A549 (cell line): ENCODE measurements at regions not wholly inside any gene's neighbourhood (a gene's known extent, or its start where the extent isn't known, plus 50 kb on each side); places are given as distances from the start of the nearest gene placed in this dataset.
A peak's percentile ranks its signal among the peaks of the same experiment; 100 is the strongest.

Experiments
- ATAC-seq, 2 experiments: fragments of 200-7000 bp in 1 of 2; fragments of >200 bp in 1 of 2; cut with Nextera tagmentation in 1 of 2; cut with Tn5 transposase in 1 of 2; 3 replicates each; pipeline versions ENCODE4 v1.8.0 to v1.9.1; 2018 to 2020; ENCODE audit warnings: mild to moderate bottlenecking in 1 of 2, moderate library complexity in 1 of 2
- CTCF ChIA-PET: fragments of 300-600 bp; sonication (Branson Sonifier 250); formaldehyde crosslinking; extraction: SDS; loops from one replicate; lab custom pipeline; 2021; ENCODE audit warnings: antibody characterized with exemption, inconsistent platforms; lab: Yijun Ruan, JAX
- POLR2A ChIA-PET: fragments of 350-600 bp; formaldehyde crosslinking; extraction: SDS; loops from one replicate; lab custom pipeline; 2021; ENCODE audit warnings: antibody characterized with exemption, inconsistent platforms; lab: Yijun Ruan, JAX
- DNase-seq, 2 experiments: peaks; one replicate each; pipeline versions ENCODE4 v3.0.0 to v3.0.0-alpha.2; 2011 to 2016; ENCODE audit warnings: low read depth in 1 of 2, low spot score in 1 of 2
- FAIRE-seq: peaks from 2 replicates; lab custom pipeline; 2011; peaks lifted over from hg19 to GRCh38; lab: Jason Lieb, UNC
- H3K27ac ChIP-seq, 2 experiments: fragments of >200 bp; sonication (Bioruptor Twin); formaldehyde crosslinking; 3 replicates each; pipeline ENCODE4 v1.5.1; 2016 to 2017
- H3K4me1 ChIP-seq: fragments of >200 bp; sonication (Bioruptor Twin); formaldehyde crosslinking; 3 replicates; pipeline ENCODE4 v1.6.1; 2016
- H3K4me2 ChIP-seq: fragments of >200 bp; sonication (Bioruptor Twin); formaldehyde crosslinking; 3 replicates; pipeline ENCODE4 v1.6.1; 2016
- H3K4me3 ChIP-seq: fragments of >200 bp; sonication (Bioruptor Twin); formaldehyde crosslinking; 3 replicates; pipeline ENCODE4 v1.5.1; 2016
- H3K9me3 ChIP-seq: fragments of >200 bp; sonication (Bioruptor Twin); formaldehyde crosslinking; 3 replicates; pipeline ENCODE4 v1.6.1; 2016
- CEBPB ChIP-seq, 2 experiments: fragments of >200 bp in 1 of 2; sonication (Bioruptor Twin) in 1 of 2; formaldehyde crosslinking in 1 of 2; IDR thresholded peaks; 2 replicates each; pipeline ENCODE4 v1.6.1; 2012 to 2016
- ELK1 ChIP-seq: fragments of 150-350 bp; IDR thresholded peaks from 2 replicates; pipeline ENCODE4 v1.6.1; 2014; ENCODE audit warnings: low read depth, mild to moderate bottlenecking, low read length
- FOXS1 ChIP-seq: fragments of 250-450 bp; sonication (Bioruptor Pico); IDR thresholded peaks from 2 replicates; pipeline ENCODE4 v1.5.0; 2020; ENCODE audit warnings: mild to moderate bottlenecking, moderate library complexity
- HDAC2 ChIP-seq: fragments of 200-600 bp; sonication (generic); IDR thresholded peaks from 2 replicates; pipeline ENCODE4 v1.6.1; 2016
- JUN ChIP-seq, 2 experiments: fragments of >200 bp; sonication (Bioruptor Twin); formaldehyde crosslinking; IDR thresholded peaks; 2 replicates in 1 of 2; 3 replicates in 1 of 2; pipeline ENCODE4 v1.6.1; 2016 to 2017
- JUNB ChIP-seq: fragments of >200 bp; sonication (Bioruptor Twin); formaldehyde crosslinking; IDR thresholded peaks from 2 replicates; pipeline ENCODE4 v1.6.1; 2016
- POLR2AphosphoS2 ChIP-seq: conservative IDR thresholded peaks from 2 replicates; pipeline ENCODE4 v1.6.1; 2012; ENCODE audit warnings: low read length, improper control_type of control experiment, inconsistent platforms
- RAD21 ChIP-seq, 2 experiments: fragments of >200 bp in 1 of 2; sonication (Bioruptor Twin) in 1 of 2; formaldehyde crosslinking in 1 of 2; IDR thresholded peaks in 1 of 2; conservative IDR thresholded peaks in 1 of 2; 2 replicates in 1 of 2; 3 replicates in 1 of 2; pipeline ENCODE4 v1.6.1; 2012 to 2018; ENCODE audit warnings: inconsistent platforms in 1 of 2
- SMC3 ChIP-seq: fragments of >200 bp; sonication (Bioruptor Twin); formaldehyde crosslinking; IDR thresholded peaks from 3 replicates; pipeline ENCODE4 v1.6.1; 2018; ENCODE audit warnings: inconsistent platforms
- TFCP2L1 ChIP-seq: fragments of 250-450 bp; sonication (Bioruptor Pico); IDR thresholded peaks from 2 replicates; pipeline ENCODE4 v1.5.0; 2021; ENCODE audit warnings: mild to moderate bottlenecking
- USF2 ChIP-seq: fragments of 450-650 bp; IDR thresholded peaks from 2 replicates; pipeline ENCODE4 v1.6.1; 2014; ENCODE audit warnings: antibody characterized with exemption
- ZC3H11A ChIP-seq: fragments of 450-650 bp; IDR thresholded peaks from 2 replicates; pipeline ENCODE4 v1.6.1; 2014; ENCODE audit warnings: antibody characterized with exemption, mild to moderate bottlenecking
- ZNF302 ChIP-seq: fragments of 250-450 bp; sonication (Bioruptor Pico); IDR thresholded peaks from 2 replicates; pipeline ENCODE4 v1.9.0; 2021; ENCODE audit warnings: inconsistent platforms, mild to moderate bottlenecking, moderate library complexity
- WGBS: methylation state at CpG from one replicate; pipeline ENCODE4 v1.1.6; 2017; ENCODE audit errors: missing lambda C conversion rate; 5-methylcytosine and 5-hydroxymethylcytosine counted together
- TF ChIP-seq, protein P1 (sequence below): IDR thresholded peaks from 2 replicates; pipeline ENCODE4 v1.6.1; 2012
- TF ChIP-seq, protein P2 (sequence below): IDR thresholded peaks from 2 replicates; pipeline ENCODE4 v1.6.1; 2012

GRCh38 chr10:78406648-78407008 lies 373.0 kb downstream of the RPS24 start:
- TF ChIP-seq TFCP2L1 (CRISPR knock-in tag) = no peak
- no peak for TF ChIP-seq SMC3
- no peak for TF ChIP-seq HDAC2
- no peak for TF ChIP-seq ZNF302
- TF ChIP-seq, all 56 proteins: peak for 0
- peaks cover 14% of the 10 kb centered on the region; the same call in 2 of the 3 replicates for H3K4me1 ChIP-seq
- H3K9me3 ChIP-seq = no peaks in the 10 kb centered on the region
- no peak overlapping the region; the same call in 1 of the 3 replicates for H3K4me3 ChIP-seq
- peak overlapping the region; percentile 74 for H3K4me2 ChIP-seq
- ChIA-PET POLR2A (no interaction called here), CTCF (interaction anchor here (0.9 kb wide), 1 partner anchor 32 kb away, joined by 3 read pairs; no protein-coding TSS in a partner anchor)
- FAIRE-seq = no peak
- WGBS = 43% methylated on average over 10 of the region's 10 CpGs
- no peak overlapping the region for H3K27ac ChIP-seq
- DNase-seq = no peak
- peak; percentile 18 to 24; a peak in 3 of 6 replicates for ATAC-seq

DNA sequence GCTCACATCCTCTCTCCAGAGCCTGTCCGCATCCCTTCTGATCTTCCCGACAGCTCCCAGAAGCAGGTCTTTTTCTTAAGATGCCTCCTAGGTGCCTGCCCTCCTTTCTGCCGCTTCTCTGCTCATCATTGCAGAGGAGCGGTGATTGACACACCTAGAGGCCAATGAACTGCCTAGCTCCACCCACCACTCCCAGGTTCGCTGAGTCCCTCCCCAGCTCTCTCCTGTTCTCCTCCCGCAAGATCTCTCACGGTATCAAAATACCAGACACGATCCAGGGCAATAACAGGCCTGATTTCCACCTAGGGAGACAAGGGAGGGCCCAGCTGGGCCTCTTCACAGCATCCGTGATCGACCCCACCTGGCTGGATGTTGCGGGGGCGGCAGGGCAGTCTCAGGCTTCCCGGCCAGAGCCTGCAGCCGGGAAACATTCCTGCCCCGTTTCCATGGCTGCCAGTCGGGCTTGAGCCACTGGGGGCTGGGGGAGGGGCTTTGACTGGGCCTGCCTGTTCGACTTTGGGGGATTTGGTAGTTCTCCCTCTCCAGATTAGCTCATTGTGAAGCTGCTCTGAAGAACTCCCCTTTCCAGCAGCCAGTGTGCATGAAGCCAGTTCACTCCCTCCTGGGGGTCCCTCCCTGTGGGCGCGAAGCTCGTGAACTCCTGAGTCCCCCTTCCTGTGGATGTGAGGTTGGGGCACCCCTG lies 373.5 kb downstream of the RPS24 start:
- Histone ChIP-seq H3K9me3 (no peaks in the 10 kb centered on the region), H3K4me1 (peaks cover 14% of the 10 kb centered on the region; the same call in 2 of the 3 replicates), H3K4me2 (peak overlapping the region; percentile 74)
- WGBS = 39% methylated on average over 15 of the region's 20 CpGs
- CTCF ChIA-PET = interaction anchor here (0.9 to 1.5 kb wide), 3 partner anchors 9 to 360 kb away, joined by 3 to 4 read pairs (median 3); no protein-coding TSS in a partner anchor
- FAIRE-seq = no peak
- DNase-seq = peak; percentile 88 to 93
- POLR2A ChIA-PET = no interaction called here
- TF ChIP-seq JUNB (no peak), FOXS1 (CRISPR knock-in tag) (no peak), JUN (IDR thresholded peaks at IDR 0.05) (no peak)
- TF ChIP-seq, protein P1, sequence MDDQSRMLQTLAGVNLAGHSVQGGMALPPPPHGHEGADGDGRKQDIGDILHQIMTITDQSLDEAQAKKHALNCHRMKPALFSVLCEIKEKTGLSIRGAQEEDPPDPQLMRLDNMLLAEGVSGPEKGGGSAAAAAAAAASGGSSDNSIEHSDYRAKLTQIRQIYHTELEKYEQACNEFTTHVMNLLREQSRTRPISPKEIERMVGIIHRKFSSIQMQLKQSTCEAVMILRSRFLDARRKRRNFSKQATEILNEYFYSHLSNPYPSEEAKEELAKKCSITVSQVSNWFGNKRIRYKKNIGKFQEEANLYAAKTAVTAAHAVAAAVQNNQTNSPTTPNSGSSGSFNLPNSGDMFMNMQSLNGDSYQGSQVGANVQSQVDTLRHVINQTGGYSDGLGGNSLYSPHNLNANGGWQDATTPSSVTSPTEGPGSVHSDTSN = peak; percentile 94
- TF ChIP-seq, all 56 proteins: peak for 1
- Histone ChIP-seq H3K27ac (peak overlapping the region in 1 of 2 experiments; percentile 64; a peak in 3 of 6 replicates), H3K4me3 (peak overlapping the region; percentile 44)
- ATAC-seq = peak; percentile 96 to 99

- no peak for DNase-seq
- H3K4me1 ChIP-seq = peaks cover 14% of the 10 kb centered on the region; the same call in 2 of the 3 replicates
- FAIRE-seq = no peak
- H3K9me3 ChIP-seq = no peaks in the 10 kb centered on the region
- no peak for TF ChIP-seq POLR2AphosphoS2
- no peak for TF ChIP-seq RAD21 (conservative IDR thresholded peaks at IDR 0.05 in 1 of 2, IDR thresholded peaks at IDR 0.05 in 1 of 2)
- no peak for TF ChIP-seq JUNB
- TF ChIP-seq ELK1 = no peak
- TF ChIP-seq JUN (IDR thresholded peaks at IDR 0.05) = no peak
- TF ChIP-seq ZC3H11A = no peak
- TF ChIP-seq, protein P2, sequence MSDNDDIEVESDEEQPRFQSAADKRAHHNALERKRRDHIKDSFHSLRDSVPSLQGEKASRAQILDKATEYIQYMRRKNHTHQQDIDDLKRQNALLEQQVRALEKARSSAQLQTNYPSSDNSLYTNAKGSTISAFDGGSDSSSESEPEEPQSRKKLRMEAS = no peak
- TF ChIP-seq USF2 = no peak
- TF ChIP-seq CEBPB (IDR thresholded peaks at IDR 0.05) = no peak
- no peak overlapping the region for H3K27ac ChIP-seq
- no peak for ATAC-seq
- POLR2A ChIA-PET = no interaction called here
- CTCF ChIA-PET = interaction anchor here (0.7 to 1.5 kb wide), 3 partner anchors 9 to 361 kb away, joined by 3 to 6 read pairs (median 4); no protein-coding TSS in a partner anchor
- no peak overlapping the region for H3K4me3 ChIP-seq
- no peak overlapping the region for H3K4me2 ChIP-seq
- 90% methylated on average over 10 of the region's 10 CpGs for WGBS
Observed at GRCh38 chr10:78407966-78408365, 374.3 kb downstream of the RPS24 start.
